Activated CD4-positive, alpha-beta T cell treated with anti-CD3 and anti-CD28 coated beads, Interleukin-2, amount 50 U/mL, for 24 hours (primary cell): ENCODE measurements at regions not wholly inside any gene's neighbourhood (a gene's known extent, or its start where the extent isn't known, plus 50 kb on each side); places are given as distances from the start of the nearest gene placed in this dataset.

Experiments
- DNase-seq, 2 donors: peaks; one replicate each; pipeline ENCODE4 v3.0.0-alpha.2; 2020; ENCODE audit warnings: low read depth in 1 of 2, low spot score in 1 of 2

DNA sequence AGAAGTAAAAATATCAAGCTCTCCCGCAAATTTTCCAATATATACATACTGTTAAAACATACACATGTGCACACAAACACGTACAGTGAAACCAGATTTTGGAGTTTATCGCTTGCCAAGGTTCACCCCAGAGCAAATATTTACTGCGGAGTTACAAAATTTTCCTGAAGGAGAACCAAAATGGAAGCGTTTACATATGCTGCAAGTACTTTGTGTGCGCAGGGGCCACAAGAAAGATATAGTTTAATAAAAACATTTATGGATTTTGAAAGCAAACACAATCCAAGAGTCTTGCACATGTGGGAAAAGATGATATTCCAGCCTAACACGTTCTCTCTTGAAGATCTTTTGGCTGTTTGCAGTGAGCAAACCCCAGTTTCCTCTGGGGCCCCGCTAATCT lies 301.3 kb upstream of the NFE2L3 start:
- DNase-seq, result no peak

DNA sequence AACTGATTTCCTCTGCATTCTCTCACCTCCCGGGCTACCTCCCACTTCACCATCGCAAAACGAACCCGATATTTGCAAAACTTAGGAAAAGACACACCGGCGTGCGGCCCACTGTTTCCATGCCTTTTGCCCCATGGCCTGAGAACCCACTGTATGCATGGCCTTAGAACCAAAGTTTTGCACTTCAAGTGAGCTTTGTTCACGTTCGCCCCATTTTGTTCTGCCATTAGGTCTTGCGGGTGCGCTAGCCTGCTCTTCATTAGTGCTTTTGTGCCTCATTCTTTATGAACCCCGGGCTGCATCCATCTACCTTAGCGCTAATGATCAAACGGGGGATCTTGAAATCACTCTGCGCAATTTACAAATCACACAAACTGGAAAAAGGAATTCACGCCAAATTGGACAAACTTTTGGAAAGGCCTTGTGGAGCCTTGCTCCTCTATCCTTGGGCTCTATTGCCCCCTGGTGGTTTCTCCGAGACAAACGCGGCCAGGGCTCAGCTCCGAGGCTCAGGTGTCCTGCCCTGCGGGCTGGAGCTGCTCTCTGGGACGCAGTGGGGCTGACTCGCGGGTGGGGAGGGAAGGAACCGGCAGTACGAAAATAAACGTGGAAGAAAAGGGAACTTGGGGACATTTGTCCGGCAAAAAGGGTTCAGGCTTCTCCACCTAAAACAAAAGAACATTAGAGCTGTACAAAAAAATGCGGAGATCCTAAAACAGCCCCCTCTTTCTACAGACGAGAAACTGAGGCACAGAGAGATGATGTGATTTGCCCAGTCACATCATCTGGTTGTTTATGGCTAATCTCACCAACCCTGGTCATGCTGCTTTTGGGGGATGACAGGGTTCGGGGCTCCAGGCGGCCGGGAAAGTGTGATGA lies 300.4 kb upstream of the NFE2L3 start:
- peak in 1 of 2 donors; percentile 41 for DNase-seq

DNA sequence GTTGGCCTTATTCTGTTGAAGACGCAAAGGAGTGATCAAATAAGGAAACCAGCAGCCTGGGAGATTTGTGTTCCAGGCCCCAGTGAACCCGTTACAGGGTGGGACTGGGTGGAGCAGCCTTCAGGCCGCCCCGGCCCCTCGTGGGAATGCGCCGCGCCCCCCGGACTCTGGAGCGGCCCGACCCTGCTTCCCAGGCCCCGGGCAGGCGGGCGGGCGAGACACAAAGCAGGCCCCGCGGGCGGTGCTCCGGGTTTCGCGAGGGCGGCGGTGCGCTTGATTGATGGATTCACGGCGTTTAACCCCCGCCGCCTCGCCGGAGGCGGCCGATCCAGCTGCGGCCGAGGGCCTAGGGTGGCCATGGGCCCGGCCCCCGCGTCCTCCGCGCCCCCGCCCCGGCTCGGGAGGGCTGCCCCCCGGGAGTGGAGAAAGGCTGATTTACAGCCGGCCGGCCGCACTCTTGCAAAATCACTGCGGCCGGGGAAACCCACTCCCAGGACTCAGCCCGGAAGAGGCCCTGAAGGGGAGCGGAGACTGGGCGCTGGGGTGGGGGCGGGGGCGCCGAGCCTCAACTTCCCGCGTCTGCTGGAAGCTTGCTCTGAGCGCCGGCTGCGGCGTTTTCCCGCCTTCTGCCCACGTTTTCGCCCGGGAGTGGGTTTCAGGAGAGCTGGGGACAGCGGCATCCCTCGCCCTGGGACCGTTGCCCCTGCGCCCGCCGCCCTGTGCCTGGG lies 299.6 kb upstream of the NFE2L3 start:
- no peak for DNase-seq

DNA sequence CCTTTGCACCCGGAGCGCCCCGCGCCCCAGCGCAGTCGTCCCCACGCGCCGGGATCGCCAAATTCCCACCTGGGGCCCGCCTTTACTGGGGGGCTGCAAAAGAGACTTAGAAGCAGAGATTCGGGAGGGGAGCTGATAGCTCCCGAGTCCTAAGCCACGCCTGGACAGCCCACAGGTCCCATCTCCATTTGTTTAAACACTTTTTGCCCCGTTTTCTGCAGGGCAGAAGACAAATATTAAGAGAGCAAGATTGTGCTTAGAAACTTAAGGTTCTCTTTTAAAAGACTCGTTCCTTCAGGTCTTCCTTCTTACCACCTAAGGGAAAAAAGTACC lies 299.1 kb upstream of the NFE2L3 start:
- no peak for DNase-seq

DNA sequence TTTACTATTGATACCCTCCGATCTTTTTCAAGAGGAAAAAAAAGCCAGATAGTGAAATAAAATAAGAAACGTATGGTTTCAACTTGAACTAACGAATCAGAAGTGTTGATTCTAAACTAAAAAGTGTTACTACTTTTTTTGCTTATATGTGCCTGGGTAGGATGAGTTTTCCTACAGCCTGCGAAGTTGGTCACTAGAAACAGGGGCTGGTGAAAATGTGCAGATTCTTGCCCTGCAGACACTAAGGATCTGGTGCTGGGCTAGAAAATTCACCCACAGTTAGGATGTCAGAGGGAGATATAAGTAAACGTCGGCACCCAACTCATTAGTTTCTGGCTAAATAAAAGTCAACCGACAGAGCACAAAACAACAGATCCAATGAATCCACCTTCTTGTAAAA lies 298.7 kb upstream of the NFE2L3 start:
- no peak for DNase-seq

DNA sequence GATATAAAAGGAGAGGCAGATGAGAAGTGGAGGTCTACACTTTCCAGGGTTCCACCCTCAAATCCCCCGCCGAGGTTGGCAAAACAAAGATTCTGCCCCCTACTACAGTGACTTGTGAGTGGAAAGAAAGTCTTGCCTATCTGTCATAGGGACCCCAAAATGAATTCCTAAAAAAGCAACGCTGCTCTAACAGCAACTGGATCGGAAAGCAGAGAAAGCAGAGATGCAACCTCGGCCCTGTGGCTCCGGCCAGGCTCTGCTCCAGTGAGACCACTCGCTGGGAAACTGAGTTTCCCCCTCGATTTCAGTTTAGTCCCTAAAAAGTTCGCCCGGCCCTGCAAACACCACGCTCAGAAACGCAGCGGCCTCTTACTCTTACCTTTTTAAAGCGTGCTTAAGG lies 297.9 kb upstream of the NFE2L3 start:
- DNase-seq, result no peak

DNA sequence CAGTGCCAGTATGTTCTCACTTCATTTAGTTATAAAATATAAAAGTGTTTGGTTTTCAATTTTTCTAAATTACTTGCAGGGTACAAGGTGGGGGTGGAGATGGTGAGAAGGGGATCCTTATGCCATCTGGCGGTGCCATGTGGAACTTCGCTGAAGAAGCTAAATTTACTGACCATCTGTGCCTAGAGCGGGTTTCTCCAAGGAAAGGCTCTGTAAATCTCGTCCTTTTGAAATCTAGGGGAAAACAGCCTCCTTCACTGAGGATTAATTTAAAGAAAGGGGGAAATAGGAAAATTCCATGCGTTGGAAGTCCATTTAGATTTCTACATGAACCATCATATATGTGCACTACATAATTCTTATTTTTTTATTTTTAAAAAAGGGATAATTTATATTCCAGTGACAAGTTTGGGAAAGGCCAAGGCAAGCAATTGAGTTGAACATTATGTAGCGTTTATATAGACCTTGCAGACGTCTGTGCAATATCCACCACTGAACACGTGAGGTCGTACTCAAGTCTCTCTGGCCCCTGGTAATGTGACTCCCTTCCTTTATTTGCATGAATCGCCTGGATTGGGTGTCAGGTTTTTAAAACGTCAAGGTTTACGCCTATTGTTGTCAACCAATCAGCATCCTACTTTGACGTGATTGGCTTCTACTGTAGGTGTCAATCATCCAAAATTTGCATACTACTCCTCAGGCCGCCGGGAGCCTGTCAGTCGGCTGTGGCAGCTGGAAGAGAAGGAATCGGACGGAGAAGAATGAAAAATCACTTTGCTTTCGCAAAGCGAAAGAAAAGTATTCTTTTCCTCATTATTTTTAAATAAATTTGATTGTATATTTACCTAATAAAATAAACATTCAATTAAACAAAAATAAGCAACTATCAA lies 297.1 kb upstream of the NFE2L3 start:
- DNase-seq, result no peak

DNA sequence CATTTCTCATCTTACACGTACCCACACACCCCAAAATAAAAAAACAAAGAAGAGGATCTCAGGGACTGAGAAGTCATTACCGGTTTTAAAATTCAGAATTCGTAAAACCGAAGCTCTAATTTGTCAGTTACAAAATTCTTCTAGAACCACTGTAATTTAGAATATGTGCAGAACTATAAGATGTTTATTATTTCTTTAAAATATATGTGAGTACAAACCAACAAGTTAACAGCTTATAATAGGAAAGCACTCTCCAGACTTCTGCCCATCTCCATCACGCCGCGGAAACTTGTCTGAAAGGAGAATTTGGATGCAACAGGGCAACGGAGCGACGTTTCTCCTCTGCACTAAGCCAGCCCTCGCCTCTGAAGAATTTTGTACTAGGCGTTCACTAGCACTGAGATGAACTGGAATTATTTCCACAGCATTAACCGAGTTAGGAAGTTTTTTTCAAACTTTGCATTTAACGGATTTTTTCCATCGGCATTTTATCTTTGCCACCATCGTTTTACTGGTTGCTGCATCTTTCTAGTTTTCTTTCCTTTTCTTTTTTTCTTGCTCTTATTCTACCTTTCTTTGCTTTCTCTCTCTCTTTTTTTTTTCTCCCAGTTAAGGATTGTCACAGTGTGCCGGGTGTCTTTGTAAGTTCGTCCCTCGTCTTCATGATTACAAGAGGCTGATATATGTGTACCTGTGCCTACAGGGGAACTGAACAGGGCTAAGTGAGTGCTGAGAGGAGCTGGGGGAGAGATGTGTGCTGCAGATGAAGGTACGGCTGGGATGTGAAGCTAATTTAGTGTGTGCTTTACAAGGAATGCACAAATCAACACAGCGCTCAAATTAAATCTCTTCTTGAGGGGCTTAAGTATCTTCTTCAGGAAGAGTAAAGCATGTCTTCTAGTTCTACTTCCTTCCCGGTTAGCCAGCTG lies 295.9 kb upstream of the NFE2L3 start:
- no peak for DNase-seq

DNA sequence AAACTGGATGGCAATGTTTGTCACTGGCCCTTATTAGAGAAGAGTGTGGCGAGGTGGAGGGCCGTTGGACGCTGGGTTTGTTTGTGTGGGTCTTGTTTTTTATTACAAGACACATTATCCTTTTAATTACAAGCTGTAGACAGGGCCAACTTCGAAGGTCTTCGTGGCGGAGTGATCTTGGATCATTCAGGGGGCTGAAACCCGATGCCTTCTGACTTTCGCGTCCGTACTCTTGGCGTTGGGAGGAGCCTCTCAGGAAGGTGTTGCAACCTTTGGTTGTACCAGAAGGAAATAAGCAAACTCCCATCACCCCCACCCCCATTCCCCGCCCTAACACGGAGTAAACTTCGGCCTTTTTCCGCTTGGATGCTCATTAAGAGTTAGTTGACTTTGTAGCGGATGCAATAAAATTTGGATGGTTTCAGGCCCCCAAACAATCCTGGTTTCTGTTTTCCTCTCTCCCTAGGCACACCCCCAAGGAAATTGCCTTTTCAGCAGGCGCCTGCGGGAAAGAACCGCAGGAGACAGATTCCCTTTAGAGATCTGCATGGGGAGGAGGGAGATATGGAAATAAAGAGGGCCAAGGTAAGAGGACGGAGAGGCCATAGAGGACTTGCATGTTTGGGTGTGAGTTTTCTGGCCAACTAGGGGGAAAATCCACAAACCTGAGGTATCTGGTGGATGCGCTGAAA lies 294.5 kb upstream of the NFE2L3 start:
- no peak for DNase-seq

DNA sequence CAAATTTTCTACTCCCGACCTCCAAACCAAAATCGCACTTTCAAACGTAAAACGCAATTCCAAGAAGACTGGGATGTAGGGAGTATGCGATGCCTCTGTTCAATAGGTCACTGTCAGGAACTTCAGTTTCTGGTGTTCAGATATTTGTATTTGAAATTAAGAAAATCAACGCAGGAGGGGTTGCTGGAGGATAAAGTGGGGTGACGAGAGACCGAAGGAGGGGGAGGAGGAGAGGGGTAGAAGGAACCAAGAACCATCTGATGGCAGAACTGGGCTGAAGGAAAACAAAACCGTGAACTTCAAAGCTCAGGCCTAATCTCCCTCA lies 293.8 kb upstream of the NFE2L3 start:
- DNase-seq, result no peak

DNA sequence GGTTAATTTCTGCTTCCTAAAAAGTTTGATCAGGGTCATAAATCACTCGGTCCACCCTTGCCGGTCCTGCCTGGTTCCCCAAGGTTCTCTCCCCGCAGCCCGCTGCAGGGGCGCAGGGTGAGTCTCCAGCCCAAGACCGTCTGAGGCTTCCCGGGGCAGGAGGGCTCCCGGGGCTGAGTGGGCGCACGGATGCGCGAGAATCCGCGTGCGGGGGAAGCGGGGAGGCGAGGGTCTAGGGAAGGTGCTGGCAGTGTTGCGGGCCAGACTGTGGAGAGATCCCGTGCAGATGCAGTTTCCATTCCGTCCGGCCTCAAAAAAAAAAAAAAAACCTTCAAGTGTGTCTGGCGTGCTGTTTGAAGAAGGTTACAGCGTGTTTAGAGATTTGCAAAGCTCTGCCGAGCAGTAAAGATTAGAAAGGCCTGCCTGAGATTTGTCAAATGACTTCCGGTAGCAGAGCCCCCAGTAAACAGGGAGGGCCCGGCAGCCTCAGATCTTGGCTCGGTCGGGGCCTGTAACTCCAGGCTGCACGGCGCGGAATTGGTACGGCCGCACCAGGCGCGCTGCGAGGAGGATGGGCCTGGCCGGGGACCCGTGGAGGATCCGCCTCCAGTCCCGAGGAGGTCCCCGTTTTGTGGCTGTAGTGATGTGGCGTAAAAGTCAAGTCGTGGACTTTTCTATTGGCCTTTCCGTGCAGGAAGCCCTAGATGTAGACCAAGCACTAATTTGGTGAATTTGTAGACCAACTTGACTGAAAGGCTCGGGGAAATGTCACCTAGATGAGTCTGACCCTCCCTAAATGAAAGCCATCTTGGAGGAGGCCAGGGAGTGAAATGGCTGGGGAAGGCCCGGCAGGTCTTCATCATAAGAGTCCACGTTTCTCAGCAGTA lies 293.2 kb upstream of the NFE2L3 start:
- no peak for DNase-seq

DNA sequence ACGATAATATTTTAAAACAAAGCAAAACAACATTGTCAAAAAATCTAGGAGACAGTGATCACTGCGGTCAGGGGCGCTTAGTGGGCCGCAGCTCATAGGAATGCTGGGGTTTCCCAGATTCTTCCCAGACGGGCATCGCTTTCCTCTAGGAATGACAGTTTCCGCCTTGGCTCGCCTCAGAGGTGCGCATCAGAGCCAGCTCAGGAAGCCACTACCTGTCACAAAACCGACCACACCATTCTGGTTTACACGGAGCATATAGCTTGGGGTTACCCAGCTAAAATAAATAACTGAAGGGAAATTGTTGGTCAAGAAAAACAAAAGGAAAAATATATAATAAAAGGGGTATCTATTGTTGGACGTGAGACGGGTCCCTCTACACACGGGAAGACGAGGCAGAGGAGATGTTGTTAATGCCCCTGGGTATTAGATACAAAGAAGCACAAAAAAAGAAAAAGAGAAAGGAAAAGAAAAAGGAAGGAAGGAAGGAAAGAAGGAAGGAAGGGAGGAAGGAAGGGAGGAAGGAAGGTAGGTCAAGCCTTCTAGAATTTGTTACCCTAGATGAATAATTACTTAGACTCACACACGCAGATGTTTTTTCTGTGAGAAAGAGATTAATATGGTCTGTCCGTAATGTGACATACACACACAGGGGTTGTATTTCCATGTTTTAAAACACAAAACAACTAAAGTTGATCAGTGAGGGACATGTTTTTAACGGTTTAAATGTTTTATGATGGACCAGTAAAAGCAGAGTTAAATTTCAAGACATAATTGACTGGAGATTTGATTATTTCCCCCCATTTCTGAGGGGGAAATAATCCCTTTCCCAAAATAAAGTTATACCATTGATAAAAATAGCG lies 292.4 kb upstream of the NFE2L3 start:
- DNase-seq, result no peak

DNA sequence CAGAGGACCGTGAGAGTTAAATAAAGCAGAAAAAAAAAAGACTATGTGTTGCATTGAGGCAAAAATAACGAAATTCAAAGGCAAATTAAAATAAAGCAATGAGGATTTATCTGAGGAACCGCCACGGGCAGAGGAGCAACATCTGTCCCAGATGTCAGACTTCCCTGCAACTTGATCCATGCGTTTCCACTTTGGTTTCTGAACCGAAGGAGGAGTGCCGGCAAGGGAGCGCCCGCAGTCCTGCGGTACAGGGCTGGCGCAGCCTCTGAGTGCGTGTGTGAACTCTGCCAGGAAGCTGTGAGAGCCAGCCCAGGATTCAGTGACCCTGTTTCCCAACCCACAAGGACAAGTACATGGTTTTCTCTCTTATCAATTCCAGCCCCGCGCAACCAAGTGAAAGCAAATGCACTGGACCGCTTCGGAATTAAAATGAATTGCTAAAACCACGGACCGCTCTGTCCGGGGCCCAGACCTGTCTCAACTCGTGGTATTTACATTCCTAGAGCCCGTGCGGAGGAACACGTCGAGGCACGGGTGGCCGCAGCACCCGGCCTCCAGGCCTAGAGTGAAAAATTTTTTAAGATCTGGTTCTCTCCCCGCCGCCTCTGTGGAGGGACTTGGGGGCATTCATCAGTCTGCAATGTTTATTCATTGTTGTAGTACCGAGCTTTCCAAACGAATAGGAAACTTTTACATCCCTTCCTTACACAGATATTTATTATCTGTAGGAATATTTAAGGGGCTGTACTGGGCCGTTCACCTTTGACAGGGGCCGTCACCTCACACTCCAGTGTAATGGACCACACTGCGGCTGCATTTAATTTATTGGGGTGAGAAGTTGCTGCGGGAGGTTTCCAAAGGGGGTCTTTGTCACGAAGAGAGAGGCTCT lies 291.5 kb upstream of the NFE2L3 start:
- DNase-seq, result no peak

DNA sequence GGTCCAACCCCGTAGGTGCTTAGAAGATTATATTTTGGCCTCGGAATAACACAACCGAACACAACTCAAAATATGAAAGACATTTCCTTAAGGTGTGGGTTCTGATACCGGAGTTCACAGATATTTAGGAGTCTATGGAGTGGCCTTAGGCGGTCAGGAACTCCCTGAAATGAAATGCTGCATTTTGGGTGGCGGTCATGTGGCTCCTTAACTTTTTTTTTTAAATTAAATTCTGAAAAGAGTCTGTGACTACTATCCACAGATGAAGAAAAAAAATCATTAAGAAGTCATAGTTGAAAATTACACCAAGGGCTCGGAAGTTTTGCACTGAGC lies 290.9 kb upstream of the NFE2L3 start:
- DNase-seq, result no peak

DNA sequence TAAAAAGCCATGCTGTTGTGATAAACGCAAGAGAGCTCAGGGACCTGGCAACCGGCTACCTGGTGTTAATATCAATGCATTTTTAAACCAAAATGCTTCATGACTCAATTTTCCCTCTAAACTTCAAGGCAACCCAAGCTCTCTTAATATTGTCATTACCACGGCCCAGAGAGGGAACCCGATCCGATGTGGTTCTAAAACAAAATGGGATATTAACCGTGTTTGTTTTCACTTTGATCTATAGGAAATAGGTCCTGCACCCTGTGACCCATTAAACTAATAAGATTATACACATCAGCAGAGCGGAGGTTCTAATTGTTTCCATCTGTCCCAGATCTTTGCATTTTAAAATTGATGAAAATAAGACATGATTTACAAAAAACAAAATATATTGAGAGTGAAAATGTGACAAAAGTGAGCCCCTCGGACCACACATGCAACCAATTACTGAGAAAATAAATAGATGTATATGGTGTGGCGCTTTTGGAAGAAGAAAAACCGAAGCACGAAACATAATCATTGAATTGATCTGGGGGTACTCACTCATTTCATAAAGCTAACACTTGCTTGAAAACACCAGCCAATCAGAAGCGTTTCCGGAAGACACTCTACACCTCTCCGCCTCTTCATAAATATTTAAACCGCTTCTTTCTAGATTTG lies 290.3 kb upstream of the NFE2L3 start:
- no peak for DNase-seq

DNA sequence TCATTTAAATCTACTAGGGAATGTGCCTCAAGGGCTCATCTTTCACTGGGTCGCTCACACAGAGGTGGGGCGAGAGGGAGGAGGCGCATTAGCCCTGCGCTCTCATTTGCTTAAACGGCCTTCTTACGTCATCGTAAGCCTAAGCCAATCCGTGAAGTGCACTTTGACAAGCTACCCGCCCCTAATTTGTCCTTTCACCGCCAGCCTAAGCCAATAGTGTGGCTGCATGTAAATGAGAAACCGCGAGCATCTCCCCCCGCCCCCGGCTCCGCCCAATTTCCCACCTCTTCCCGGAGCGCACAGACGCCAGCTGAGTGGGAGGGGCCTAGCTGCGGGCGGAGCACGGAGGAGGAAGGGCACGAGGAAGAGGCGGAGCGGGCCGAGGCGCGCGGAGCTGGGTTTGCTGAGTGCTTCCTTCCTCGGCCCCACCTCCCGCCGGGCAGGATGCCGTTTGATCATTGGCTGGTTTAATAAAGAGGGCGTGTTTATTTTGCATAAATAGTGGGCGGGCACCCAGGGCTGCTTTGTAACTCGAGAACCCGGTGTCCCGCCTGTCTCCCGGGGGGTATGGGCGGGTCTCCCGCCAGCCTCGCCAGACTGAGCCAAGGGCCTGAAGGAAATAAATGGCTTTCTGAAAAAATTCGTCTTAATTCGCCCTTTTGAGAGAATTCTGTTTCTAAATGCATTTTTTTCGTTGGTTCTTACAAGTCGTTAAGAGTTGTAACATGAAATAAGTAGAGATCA lies 289.6 kb upstream of the NFE2L3 start:
- DNase-seq, result peak; percentile 37 to 71
